ENCODE measurements at regions not wholly inside any gene's neighbourhood (a gene's known extent, or its start where the extent isn't known, plus 50 kb on each side); places are given as distances from the start of the nearest gene placed in this dataset.

DNA sequence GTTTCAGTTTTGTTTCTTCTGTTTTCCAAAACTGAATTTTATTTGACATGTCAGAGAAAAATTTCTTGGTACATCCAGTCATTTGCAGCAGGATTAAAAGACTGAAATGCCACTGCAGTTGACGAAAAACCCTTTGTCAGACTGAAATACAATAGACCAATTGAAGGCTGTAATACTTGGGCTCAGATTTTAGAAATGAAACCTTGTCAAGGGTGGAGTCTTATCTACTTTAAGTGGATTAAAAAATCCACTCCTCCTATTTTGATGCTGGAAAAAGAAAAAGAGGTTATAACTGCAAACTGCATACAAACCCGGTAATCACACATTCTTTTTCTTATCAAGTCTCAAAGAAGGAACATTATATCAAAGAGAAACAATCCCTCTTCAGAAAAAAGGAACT is 80.2 kb upstream of the NEUROD1 start:
- no peak overlapping the region for H3K4me3 ChIP-seq
- no peak for DNase-seq (ENCODE audit: low spot score in 2 of 2)
- no peak for TF ChIP-seq POLR2AphosphoS5 (IDR thresholded peaks at IDR 0.05)
- no peak for TF ChIP-seq POLR2A (IDR thresholded peaks at IDR 0.05)
- no peak for TF ChIP-seq EP300 (IDR thresholded peaks at IDR 0.05)
- TF ChIP-seq, protein P1, sequence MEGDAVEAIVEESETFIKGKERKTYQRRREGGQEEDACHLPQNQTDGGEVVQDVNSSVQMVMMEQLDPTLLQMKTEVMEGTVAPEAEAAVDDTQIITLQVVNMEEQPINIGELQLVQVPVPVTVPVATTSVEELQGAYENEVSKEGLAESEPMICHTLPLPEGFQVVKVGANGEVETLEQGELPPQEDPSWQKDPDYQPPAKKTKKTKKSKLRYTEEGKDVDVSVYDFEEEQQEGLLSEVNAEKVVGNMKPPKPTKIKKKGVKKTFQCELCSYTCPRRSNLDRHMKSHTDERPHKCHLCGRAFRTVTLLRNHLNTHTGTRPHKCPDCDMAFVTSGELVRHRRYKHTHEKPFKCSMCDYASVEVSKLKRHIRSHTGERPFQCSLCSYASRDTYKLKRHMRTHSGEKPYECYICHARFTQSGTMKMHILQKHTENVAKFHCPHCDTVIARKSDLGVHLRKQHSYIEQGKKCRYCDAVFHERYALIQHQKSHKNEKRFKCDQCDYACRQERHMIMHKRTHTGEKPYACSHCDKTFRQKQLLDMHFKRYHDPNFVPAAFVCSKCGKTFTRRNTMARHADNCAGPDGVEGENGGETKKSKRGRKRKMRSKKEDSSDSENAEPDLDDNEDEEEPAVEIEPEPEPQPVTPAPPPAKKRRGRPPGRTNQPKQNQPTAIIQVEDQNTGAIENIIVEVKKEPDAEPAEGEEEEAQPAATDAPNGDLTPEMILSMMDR (IDR thresholded peaks at IDR 0.05) = no peak
- no peak overlapping the region for H3K27ac ChIP-seq
- WGBS = 72% methylated on average over 2 of the region's 2 CpGs
- H3K27me3 ChIP-seq = no peaks in the 10 kb centered on the region
- no peaks in the 10 kb centered on the region for H3K9me3 ChIP-seq
- H3K36me3 ChIP-seq = no peaks in the 10 kb centered on the region
- H3K4me1 ChIP-seq = peaks cover 4% of the 10 kb centered on the region

DNA sequence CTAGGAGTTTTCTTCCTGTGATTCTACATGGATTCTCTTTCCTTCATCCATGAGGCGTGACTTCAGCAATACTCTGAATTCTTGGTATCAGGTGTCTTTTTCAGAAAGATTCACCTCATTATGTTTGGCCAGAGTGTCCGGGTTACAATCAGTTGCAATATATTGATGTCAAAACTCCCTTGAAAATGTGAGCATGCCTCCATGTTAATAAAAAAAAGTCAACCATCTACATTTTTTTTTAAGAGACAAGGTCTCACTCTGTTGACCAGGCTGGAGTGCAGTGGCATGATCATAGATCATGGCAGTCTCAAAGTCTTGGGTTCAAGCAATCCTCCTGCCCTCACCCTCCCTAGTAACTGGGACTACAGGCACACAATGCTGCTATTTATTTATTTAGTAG is 80.9 kb upstream of the NEUROD1 start:
- DNase-seq (ENCODE audit: low spot score in 2 of 2) = no peak
- H3K4me3 ChIP-seq = no peak overlapping the region
- TF ChIP-seq, protein P1 (IDR thresholded peaks at IDR 0.05) = no peak
- no peak for TF ChIP-seq POLR2AphosphoS5 (IDR thresholded peaks at IDR 0.05)
- no peak for TF ChIP-seq EP300 (IDR thresholded peaks at IDR 0.05)
- no peak for TF ChIP-seq POLR2A (IDR thresholded peaks at IDR 0.05)
- WGBS = 77% methylated on average over 2 of the region's 2 CpGs
- no peaks in the 10 kb centered on the region for H3K27me3 ChIP-seq
- no peaks in the 10 kb centered on the region for H3K36me3 ChIP-seq
- peaks cover 4% of the 10 kb centered on the region for H3K4me1 ChIP-seq
- H3K9me3 ChIP-seq = no peaks in the 10 kb centered on the region
- no peak overlapping the region for H3K27ac ChIP-seq

DNA sequence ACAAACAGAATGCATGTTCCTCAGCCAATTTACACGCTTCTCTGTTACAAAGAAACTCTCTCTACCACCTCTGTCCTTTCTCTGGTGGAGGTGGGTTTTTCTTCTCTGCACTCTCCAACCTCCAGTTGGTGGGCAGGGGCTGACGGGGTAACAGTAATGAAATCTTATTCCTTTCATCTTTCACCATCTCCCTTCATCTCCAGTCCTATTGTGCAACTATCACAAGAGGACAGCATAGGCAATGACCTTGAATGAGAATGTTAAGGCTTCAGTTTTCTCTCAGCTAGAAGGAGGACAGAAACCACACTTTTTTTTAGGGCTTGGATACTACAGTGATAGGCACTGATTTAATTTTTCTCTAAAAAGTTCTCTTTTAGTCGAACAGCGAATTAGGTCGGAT is 81.7 kb upstream of the NEUROD1 start:
- H3K4me3 ChIP-seq = no peak overlapping the region
- peaks cover 4% of the 10 kb centered on the region for H3K4me1 ChIP-seq
- DNase-seq (ENCODE audit: low spot score in 2 of 2) = no peak
- TF ChIP-seq EP300 (IDR thresholded peaks at IDR 0.05) = no peak
- TF ChIP-seq, protein P1 (IDR thresholded peaks at IDR 0.05) = no peak
- no peak for TF ChIP-seq POLR2A (IDR thresholded peaks at IDR 0.05)
- TF ChIP-seq POLR2AphosphoS5 (IDR thresholded peaks at IDR 0.05) = no peak
- H3K27ac ChIP-seq = no peak overlapping the region
- WGBS = 51% methylated on average over 5 of the region's 5 CpGs
- H3K27me3 ChIP-seq = no peaks in the 10 kb centered on the region
- H3K36me3 ChIP-seq = no peaks in the 10 kb centered on the region
- no peaks in the 10 kb centered on the region for H3K9me3 ChIP-seq

DNA sequence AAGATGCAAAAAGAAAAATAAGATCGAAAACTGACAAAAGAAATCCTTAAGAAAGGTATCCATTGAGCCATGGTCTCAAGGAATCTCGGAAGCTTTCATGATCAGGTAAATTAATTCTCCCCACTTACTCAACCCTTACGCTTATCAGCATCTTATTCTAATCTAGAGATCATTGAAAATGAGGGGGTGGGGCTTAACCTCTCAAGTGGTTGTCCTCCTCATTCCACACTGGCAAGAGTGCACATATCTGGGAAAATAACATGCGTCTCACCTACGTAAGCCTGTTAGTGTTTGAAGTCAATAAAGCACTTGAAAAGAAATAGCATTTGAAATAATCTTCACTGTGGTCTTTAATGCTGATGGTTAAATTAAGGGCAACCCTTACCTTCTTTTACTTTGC is 82.5 kb upstream of the NEUROD1 start:
- H3K4me1 ChIP-seq = peaks cover 4% of the 10 kb centered on the region
- TF ChIP-seq EP300 (IDR thresholded peaks at IDR 0.05) (no peak), POLR2A (IDR thresholded peaks at IDR 0.05) (no peak), POLR2AphosphoS5 (IDR thresholded peaks at IDR 0.05) (no peak)
- TF ChIP-seq, protein P1 (IDR thresholded peaks at IDR 0.05) = no peak
- WGBS = 93% methylated on average over 5 of the region's 5 CpGs
- no peak overlapping the region for H3K4me3 ChIP-seq
- H3K27me3 ChIP-seq = no peaks in the 10 kb centered on the region
- no peaks in the 10 kb centered on the region for H3K9me3 ChIP-seq
- no peak overlapping the region for H3K27ac ChIP-seq
- H3K36me3 ChIP-seq = no peaks in the 10 kb centered on the region
- DNase-seq (ENCODE audit: low spot score in 2 of 2) = no peak

DNA sequence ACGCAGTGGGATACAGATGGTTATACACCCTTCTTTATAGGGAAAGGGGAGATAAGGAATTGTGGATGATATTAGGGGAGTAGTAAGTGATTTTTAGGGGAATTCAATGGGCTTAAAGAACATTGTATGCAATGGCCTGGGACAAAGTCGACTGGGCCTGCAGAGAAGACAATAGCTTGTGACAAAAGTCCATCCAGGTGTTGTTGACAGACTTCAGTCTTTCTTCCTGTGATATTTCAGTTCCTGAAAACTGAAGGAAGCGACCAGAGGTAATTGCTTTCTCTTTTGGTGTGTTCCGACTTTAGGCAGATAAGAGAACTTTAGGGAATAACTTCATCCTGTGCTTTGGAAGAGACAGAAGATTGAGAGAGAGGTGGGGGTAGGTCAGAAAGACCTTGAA is 83.1 kb upstream of the NEUROD1 start:
- Histone ChIP-seq H3K27me3 (no peaks in the 10 kb centered on the region), H3K36me3 (no peaks in the 10 kb centered on the region), H3K4me1 (peaks cover 4% of the 10 kb centered on the region), H3K9me3 (no peaks in the 10 kb centered on the region), H3K27ac (no peak overlapping the region), H3K4me3 (no peak overlapping the region)
- DNase-seq (ENCODE audit: low spot score in 2 of 2) = no peak
- 85% methylated on average over 4 of the region's 4 CpGs for WGBS
- TF ChIP-seq POLR2A (IDR thresholded peaks at IDR 0.05) = no peak
- TF ChIP-seq, protein P1 (IDR thresholded peaks at IDR 0.05) = no peak
- TF ChIP-seq POLR2AphosphoS5 (IDR thresholded peaks at IDR 0.05) = no peak
- TF ChIP-seq EP300 (IDR thresholded peaks at IDR 0.05) = no peak

Measured in suprapubic skin (tissue), 4 donors.